Naive B cell (primary cell): ENCODE measurements at regions not wholly inside any gene's neighbourhood (a gene's known extent, or its start where the extent isn't known, plus 50 kb on each side); places are given as distances from the start of the nearest gene placed in this dataset.
"Not testable (repeated sequence)": the region's sequence is repeated elsewhere in the genome, so short reads cannot be mapped to it uniquely, and the experiment has no call there.

ENCODE experiments used
- ATAC-seq, 2 donors: fragments of 150-1000 bp; cut with Tn5 transposase; 2 replicates each; pipeline ENCODE4 v1.10.0; 2021; ENCODE audit warnings: low read depth in 2 of 2, mild to moderate bottlenecking in 2 of 2, moderate library complexity in 2 of 2
- DNase-seq: peaks from one replicate; pipeline ENCODE4 v3.0.0; 2022
- H3K27ac Mint-ChIP-seq, 6 donors: one replicate each; pipeline ENCODE4 v1.8.0; 2020 to 2022; ENCODE audit warnings: mild to moderate bottlenecking in 6 of 6, mixed read lengths in 6 of 6, moderate library complexity in 5 of 6, inconsistent platforms in 2 of 6
- H3K27me3 Mint-ChIP-seq, 3 donors: one replicate each; pipeline ENCODE4 v1.8.0; 2021 to 2022; ENCODE audit warnings: mixed read lengths in 3 of 3, mild to moderate bottlenecking in 1 of 3
- H3K36me3 Mint-ChIP-seq, 2 donors: one replicate each; pipeline ENCODE4 v1.8.0; 2020 to 2022; ENCODE audit warnings: mixed read lengths in 2 of 2, inconsistent platforms in 1 of 2, mild to moderate bottlenecking in 1 of 2
- H3K4me1 Mint-ChIP-seq, 3 donors: one replicate each; pipeline ENCODE4 v1.8.0; 2020 to 2022; ENCODE audit warnings: mixed read lengths in 3 of 3, inconsistent platforms in 1 of 3, mild to moderate bottlenecking in 1 of 3, moderate library complexity in 1 of 3
- H3K4me3 Mint-ChIP-seq, 8 donors: one replicate each; pipeline ENCODE4 v1.8.0; 2020 to 2022; ENCODE audit warnings: mild to moderate bottlenecking in 8 of 8, mixed read lengths in 8 of 8, moderate library complexity in 8 of 8, inconsistent platforms in 2 of 8
- H3K9me3 Mint-ChIP-seq, 7 donors: one replicate each; pipeline ENCODE4 v1.8.0; 2020 to 2022; ENCODE audit warnings: mixed read lengths in 7 of 7, mild to moderate bottlenecking in 5 of 7, inconsistent platforms in 2 of 7, moderate library complexity in 1 of 7

DNA sequence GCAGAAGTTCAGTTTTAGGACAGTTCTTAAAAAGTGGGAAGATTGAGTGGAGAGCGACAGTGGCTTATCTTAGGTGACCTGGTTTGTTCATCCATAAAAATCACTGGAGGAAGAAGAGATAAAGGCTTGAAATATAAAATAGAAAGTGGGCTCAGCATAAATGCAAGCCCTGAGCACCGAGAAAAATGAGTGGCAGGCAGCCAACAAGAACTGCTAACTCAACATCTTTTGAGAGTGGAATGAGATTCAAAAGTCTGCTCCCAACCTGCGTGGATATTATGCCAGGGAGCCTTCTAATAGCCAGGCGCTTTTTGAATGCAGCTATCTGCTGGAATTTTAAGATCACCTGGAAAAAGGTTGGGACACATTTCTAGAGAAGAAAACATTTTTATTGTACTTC is 666.5 kb downstream of the FLRT2 start:
- H3K36me3 Mint-ChIP-seq = no peaks in the 10 kb centered on the region
- H3K9me3 Mint-ChIP-seq = peaks cover 0 to 3% (median 0%) of the 10 kb centered on the region in 7 donors
- DNase-seq (no peak), ATAC-seq (no peak)
- peaks cover 0 to 7% (median 3%) of the 10 kb centered on the region in 3 donors for H3K4me1 Mint-ChIP-seq
- no peak overlapping the region for H3K27ac Mint-ChIP-seq
- no peaks in the 10 kb centered on the region for H3K27me3 Mint-ChIP-seq
- H3K4me3 Mint-ChIP-seq = no peak overlapping the region

DNA sequence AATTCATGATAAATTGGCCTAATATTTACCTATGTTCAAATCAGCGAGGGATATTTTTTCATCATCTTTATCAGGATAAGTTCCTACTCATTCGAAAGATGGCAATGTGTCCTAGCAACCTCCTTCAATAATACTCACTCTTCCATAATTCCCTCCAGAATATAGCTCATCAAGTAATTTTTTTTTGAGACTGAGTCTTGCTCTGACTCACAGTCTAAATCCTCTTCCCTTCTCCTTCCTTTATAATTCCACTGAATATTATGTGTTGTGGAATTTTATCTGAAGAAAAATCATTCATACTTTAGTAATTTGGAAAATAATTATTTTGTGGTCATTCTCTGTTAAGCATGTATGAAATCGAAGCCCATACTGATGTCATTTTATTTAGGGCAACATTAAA is 663.8 kb downstream of the FLRT2 start:
- Mint-ChIP-seq H3K27ac (no peak overlapping the region), H3K27me3 (no peaks in the 10 kb centered on the region), H3K4me3 (no peak overlapping the region), H3K36me3 (no peaks in the 10 kb centered on the region), H3K4me1 (no peaks in the 10 kb centered on the region), H3K9me3 (peaks cover 0 to 5% (median under 1%) of the 10 kb centered on the region in 7 donors)
- no peak for DNase-seq
- ATAC-seq = no peak

DNA sequence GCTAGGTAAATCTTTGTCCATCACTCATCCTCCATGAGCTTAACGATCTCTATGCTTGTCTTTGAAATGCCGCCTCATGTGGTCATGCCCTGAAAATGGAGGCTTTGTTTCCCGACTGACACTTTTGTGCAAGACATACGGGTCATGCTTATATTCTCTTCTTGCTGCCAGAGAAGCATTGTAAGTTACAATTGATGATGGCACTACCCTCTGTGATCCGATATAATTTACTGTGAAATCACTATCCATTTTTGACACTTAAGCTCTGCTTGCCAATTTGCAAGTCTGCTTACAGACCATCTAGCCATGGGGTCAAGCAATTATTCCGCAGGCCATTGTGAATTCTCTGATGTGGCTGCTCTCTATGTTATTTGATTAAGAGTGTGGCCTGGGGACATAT is 650.0 kb downstream of the FLRT2 start:
- no peak overlapping the region for H3K27ac Mint-ChIP-seq
- DNase-seq (no peak), ATAC-seq (no peak)
- H3K36me3 Mint-ChIP-seq = no peaks in the 10 kb centered on the region
- H3K4me3 Mint-ChIP-seq = no peak overlapping the region
- H3K4me1 Mint-ChIP-seq = no peaks in the 10 kb centered on the region
- no peaks in the 10 kb centered on the region for H3K27me3 Mint-ChIP-seq
- H3K9me3 Mint-ChIP-seq = peaks cover 0 to 10% (median 1%) of the 10 kb centered on the region in 7 donors

DNA sequence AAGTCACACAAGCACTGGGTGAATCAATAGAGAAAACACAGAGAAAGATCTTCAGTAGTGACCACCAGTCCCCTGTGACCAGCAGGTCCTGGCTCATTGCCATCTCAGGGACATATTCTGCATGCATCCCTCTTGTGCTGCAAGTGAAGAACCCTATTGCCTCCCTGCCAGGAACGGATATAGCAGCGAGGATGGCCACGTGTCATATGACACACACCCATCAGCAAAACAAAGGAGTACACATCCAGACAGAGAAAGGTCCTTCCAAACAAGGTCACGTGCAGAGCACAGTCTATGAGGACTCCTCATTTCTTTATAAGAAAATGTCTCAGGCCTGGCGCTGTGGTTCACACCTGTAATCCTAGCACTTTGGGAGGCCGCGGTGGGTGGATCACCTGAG is 638.4 kb downstream of the FLRT2 start:
- H3K9me3 Mint-ChIP-seq = peaks cover 0 to 5% (median 0%) of the 10 kb centered on the region in 7 donors
- no peak for ATAC-seq
- DNase-seq = no peak
- H3K4me3 Mint-ChIP-seq = no peak overlapping the region
- peak overlapping the region in 1 of 6 donors; percentile 77 for H3K27ac Mint-ChIP-seq
- H3K36me3 Mint-ChIP-seq = no peaks in the 10 kb centered on the region
- no peaks in the 10 kb centered on the region for H3K27me3 Mint-ChIP-seq
- H3K4me1 Mint-ChIP-seq = no peaks in the 10 kb centered on the region

DNA sequence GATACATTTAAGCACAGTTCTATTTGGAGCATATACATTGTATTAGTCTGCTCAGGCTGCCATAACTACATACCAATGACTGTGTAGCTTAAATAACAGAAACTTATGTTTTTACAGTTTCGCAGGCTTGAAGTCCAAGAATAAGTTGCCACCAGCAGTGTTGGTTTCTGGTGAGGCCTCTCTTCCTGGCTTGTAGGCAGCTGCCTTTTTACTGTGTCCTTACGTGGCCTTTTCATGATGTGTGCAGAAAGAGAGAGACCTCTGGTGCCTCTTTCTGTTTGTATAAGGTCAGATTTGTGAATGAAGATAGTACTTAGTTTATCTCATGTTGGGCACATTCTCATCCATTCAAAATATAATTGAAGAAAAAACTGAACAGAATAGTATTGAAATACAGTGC is 636.6 kb downstream of the FLRT2 start:
- H3K27me3 Mint-ChIP-seq = no peaks in the 10 kb centered on the region
- H3K4me1 Mint-ChIP-seq = no peaks in the 10 kb centered on the region
- ATAC-seq (no peak), DNase-seq (no peak)
- no peaks in the 10 kb centered on the region for H3K36me3 Mint-ChIP-seq
- H3K9me3 Mint-ChIP-seq = peaks cover 0 to 5% (median 0%) of the 10 kb centered on the region in 7 donors
- no peak overlapping the region for H3K27ac Mint-ChIP-seq
- H3K4me3 Mint-ChIP-seq = no peak overlapping the region

DNA sequence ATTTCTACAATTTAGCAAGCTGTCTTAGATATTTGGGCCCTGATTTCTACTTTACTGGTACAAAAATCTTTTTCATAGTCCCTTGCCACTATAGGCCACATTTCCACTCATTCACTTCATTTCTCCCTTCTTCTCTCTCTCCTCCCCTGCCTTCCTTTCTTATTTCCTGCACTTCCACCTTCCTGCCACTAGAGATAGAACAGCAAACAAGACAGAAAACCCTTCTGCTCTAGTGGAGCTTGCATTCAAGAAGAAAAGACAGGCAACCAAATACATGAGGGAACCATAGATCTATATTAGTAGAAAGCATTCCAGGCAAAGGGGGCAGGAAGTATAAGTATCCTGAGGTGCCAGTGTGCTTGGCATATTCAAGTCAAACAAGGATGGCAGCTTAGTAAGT is 623.5 kb downstream of the FLRT2 start:
- H3K9me3 Mint-ChIP-seq = no peaks in the 10 kb centered on the region
- no peaks in the 10 kb centered on the region for H3K27me3 Mint-ChIP-seq
- H3K4me1 Mint-ChIP-seq = no peaks in the 10 kb centered on the region
- DNase-seq (no peak), ATAC-seq (no peak)
- peak overlapping the region in 1 of 8 donors; percentile 31 for H3K4me3 Mint-ChIP-seq
- no peak overlapping the region for H3K27ac Mint-ChIP-seq
- H3K36me3 Mint-ChIP-seq = no peaks in the 10 kb centered on the region

DNA sequence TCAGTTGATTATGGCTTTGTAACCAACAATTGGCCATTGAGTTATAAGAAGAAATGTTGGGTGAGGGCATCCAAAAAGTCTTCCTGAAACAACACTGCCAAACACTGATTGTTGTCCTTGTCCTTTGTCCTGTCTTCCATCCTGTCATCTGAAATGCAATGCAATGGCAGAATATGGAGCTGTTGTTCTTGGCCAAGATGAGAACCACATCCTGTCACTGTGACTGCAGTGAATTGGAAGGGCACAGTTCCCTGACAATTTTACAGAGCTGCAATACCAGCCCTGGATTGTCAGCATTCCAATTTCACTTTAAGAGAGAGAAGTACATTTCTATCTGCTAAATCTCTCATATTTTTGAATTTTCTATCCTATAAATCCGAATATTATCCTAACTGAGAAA is 613.3 kb downstream of the FLRT2 start:
- Mint-ChIP-seq H3K27ac (no peak overlapping the region), H3K4me3 (no peak overlapping the region), H3K4me1 (no peaks in the 10 kb centered on the region), H3K27me3 (no peaks in the 10 kb centered on the region), H3K36me3 (no peaks in the 10 kb centered on the region), H3K9me3 (peaks cover 0 to 19% (median 3%) of the 10 kb centered on the region in 7 donors)
- ATAC-seq (no peak), DNase-seq (no peak)

DNA sequence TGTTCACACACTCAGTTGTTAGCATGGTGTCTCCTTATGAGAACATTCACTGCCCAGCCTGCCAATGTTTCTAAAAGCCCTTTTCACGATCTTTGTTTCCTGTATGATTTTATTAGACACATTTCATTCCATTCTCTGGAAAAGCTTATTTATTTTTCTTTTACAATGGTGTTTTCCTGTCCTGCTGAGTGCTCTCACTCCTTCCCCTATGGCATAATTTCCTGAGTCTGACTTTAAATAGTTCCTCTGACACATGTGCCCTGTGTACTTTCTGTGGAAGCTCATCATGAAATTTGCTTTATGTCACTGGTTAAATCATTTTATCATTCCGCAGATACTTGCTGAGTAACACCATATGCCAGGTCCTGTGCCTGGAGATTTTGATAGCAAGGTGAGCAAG is 612.0 kb downstream of the FLRT2 start:
- no peaks in the 10 kb centered on the region for H3K4me1 Mint-ChIP-seq
- ATAC-seq (no peak), DNase-seq (no peak)
- no peak overlapping the region for H3K27ac Mint-ChIP-seq
- H3K27me3 Mint-ChIP-seq = no peaks in the 10 kb centered on the region
- no peaks in the 10 kb centered on the region for H3K36me3 Mint-ChIP-seq
- no peak overlapping the region for H3K4me3 Mint-ChIP-seq
- peaks cover 1 to 30% (median 7%) of the 10 kb centered on the region in 7 donors for H3K9me3 Mint-ChIP-seq

DNA sequence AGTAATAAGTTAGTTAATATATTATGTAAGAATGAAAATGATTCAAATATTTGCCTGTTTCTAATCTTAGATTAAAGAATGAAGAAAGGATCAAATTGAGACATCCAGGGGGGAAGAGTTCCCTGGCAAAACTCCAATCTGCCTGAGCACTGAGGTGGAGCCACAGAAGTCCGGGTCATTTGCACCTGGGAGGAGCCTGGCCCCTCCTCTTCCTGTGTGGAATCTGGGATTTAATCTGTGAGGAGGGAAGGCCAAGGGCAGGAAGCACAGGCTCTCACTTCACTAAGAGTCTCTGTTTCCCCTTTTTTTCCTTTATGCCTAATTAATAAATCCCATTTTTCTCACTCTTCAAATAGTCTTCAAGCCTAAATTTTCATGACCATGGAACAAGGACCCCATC is 599.5 kb downstream of the FLRT2 start:
- H3K27me3 Mint-ChIP-seq = no peaks in the 10 kb centered on the region
- no peak for ATAC-seq
- no peak overlapping the region for H3K27ac Mint-ChIP-seq
- H3K4me3 Mint-ChIP-seq = no peak overlapping the region
- no peaks in the 10 kb centered on the region for H3K36me3 Mint-ChIP-seq
- no peak for DNase-seq
- no peaks in the 10 kb centered on the region for H3K4me1 Mint-ChIP-seq
- peaks cover 0 to 4% (median 1%) of the 10 kb centered on the region in 7 donors for H3K9me3 Mint-ChIP-seq

DNA sequence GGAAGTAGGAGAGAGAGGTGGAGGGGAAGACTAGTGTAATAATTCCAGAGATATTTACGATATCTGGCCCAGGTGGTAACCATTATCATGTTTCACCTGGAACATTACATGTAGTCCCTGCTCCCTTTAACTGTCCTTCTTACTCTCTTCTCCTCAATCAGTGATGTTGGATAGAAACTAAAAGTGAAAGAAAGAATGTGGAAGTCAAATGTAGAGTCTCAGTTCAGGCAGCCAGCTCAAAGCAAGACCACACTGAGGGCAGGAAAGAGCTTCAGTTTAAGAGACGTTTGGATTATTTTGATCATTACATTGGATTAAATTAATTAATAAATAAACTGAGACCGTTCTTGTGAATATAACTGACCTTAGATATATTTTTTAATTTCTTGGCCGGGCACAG is 594.4 kb downstream of the FLRT2 start:
- ATAC-seq = no peak
- peaks cover under 1 to 6% (median 5%) of the 10 kb centered on the region in 7 donors for H3K9me3 Mint-ChIP-seq

DNA sequence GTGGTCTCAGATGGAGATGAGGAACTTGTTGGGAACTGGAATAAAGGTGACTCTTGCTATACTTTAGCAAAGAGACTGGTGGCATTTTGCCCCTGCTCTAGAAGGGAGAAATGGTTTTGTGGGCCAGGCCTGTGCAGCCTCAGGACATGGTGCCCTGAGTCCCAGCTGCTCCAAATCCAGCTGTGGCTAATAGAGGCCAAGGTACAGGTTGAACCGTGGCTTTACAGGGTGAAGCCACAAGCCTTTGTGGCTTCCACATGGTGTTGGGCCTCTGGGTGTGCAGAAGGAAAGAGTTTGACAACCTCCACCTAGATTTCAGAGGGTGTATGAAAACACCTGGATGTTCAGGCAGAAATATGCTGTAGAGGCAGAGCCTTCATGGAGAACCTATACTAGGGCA is 586.0 kb downstream of the FLRT2 start:
- no peak for DNase-seq
- no peak overlapping the region for H3K27ac Mint-ChIP-seq
- no peak for ATAC-seq
- no peak overlapping the region for H3K4me3 Mint-ChIP-seq
- H3K27me3 Mint-ChIP-seq = no peaks in the 10 kb centered on the region
- no peaks in the 10 kb centered on the region for H3K4me1 Mint-ChIP-seq
- peaks cover 1 to 31% (median 13%) of the 10 kb centered on the region in 7 donors for H3K9me3 Mint-ChIP-seq
- peaks cover 0 to 13% of the 10 kb centered on the region in 2 donors for H3K36me3 Mint-ChIP-seq

More for the DNA sequence above, 594.4 kb downstream of the FLRT2 start:
- no peak overlapping the region for H3K4me3 Mint-ChIP-seq
- H3K27ac Mint-ChIP-seq = peak overlapping the region in 1 of 6 donors; percentile 65
- H3K27me3 Mint-ChIP-seq = no peaks in the 10 kb centered on the region
- DNase-seq = no peak
- H3K4me1 Mint-ChIP-seq = peaks cover 0 to 6% (median 0%) of the 10 kb centered on the region in 3 donors
- H3K36me3 Mint-ChIP-seq = peaks cover 0 to 2% of the 10 kb centered on the region in 2 donors

DNA sequence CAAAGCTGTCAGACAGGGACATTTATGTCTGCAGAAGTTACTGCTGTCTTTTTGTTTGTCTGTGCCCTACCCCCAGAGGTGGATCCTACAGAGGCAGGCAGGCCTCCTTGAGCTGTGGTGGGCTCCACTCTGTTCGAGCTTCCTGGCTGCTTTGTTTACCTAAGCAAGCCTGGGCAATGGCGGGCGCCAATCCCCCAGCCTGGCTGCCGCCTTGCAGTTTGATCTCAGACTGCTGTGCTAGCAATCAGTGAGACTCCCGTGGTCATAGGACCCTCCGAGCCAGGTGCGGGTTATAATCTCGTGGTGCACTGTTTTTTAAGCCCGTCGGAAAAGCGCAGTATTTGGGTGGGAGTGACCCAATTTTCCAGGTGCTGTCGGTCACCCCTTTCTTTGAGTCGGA is 580.9 kb downstream of the FLRT2 start:
- not testable (repeated sequence) for H3K27ac Mint-ChIP-seq, H3K4me1 Mint-ChIP-seq, H3K27me3 Mint-ChIP-seq, H3K36me3 Mint-ChIP-seq, DNase-seq, H3K4me3 Mint-ChIP-seq, ATAC-seq
- peaks cover 4 to 14% (median 8%) of the 10 kb centered on the region in 7 donors for H3K9me3 Mint-ChIP-seq

DNA sequence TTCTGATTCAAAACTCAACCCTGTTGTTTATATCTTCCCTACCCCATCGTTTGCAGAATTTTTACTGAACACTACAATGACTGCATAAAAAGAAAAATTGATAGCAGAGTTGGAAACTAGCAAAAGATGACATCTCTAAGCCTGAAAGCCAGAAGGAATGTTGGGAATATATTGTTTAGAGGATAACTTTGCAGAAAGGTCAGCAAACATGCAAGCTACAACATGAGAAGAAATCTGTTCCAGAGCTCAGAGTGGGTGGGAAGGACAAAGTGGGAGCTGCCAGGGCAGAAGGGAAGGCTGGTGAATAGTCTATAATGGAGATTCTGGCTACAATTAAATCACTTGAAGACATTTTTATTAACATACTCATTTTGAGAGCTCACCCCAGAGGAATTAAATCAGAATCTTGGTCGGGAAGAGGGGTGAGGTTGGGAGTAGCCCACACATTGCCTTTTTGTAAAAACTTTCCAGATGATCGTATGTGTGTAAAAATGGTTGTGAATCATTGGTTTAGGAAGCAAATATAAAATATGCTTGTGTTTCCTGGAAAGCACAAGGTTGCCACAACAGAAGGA is 574.8 kb downstream of the FLRT2 start:
- H3K27me3 Mint-ChIP-seq = no peaks in the 10 kb centered on the region
- no peak overlapping the region for H3K27ac Mint-ChIP-seq
- H3K4me3 Mint-ChIP-seq = no peak overlapping the region
- ATAC-seq = no peak
- H3K9me3 Mint-ChIP-seq = peaks cover 3 to 24% (median 11%) of the 10 kb centered on the region in 7 donors
- H3K4me1 Mint-ChIP-seq = no peaks in the 10 kb centered on the region
- DNase-seq = no peak
- peaks cover 7 to 9% of the 10 kb centered on the region in 2 donors for H3K36me3 Mint-ChIP-seq

DNA sequence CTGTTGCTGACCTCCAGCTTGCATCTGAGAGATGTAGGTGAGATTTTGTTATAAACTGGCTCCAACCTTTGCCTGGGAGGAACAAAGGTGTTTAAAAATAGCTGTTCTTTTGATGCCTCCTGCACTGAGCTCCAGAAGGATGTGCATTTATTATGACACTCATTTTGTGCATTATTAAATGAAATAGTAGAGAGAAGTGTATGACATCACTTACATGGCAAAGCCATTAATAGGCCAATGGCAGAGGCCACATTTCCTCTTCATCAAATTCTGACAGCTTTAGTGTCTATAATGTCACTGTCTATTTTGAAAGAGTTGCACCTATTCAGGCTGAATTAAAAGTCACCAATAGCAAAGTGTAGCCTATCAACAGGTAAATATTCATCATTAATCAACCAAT is 564.6 kb downstream of the FLRT2 start:
- no peak for DNase-seq
- Mint-ChIP-seq H3K27me3 (no peaks in the 10 kb centered on the region), H3K4me1 (no peaks in the 10 kb centered on the region), H3K4me3 (no peak overlapping the region), H3K27ac (no peak overlapping the region), H3K9me3 (peaks cover 0 to 8% (median 5%) of the 10 kb centered on the region in 7 donors), H3K36me3 (peaks cover 0 to 9% of the 10 kb centered on the region in 2 donors)
- ATAC-seq = no peak

DNA sequence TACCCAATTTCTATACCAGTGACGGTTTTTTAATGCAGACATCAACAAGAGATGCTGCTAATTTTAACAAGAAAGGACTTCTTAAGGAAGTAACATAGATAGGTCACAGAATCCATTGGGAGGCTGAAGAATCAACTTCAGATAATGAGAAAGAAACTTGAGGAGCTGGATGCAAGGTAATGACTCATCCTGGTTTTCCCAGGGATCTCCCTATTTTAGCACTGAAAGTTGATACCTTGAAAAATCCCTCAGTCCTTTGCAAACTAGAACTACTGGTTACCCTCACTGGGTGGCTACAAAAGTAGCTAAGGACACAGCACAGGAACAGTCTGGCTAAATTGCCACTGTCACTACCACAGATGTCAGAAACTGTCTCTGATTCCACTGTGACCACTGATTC is 561.9 kb downstream of the FLRT2 start:
- H3K9me3 Mint-ChIP-seq = peaks cover 0 to 5% (median 2%) of the 10 kb centered on the region in 7 donors
- H3K4me3 Mint-ChIP-seq = no peak overlapping the region
- ATAC-seq (no peak), DNase-seq (no peak)
- no peaks in the 10 kb centered on the region for H3K27me3 Mint-ChIP-seq
- peaks cover 0 to 9% of the 10 kb centered on the region in 2 donors for H3K36me3 Mint-ChIP-seq
- no peak overlapping the region for H3K27ac Mint-ChIP-seq
- peaks cover 0 to 9% (median 0%) of the 10 kb centered on the region in 3 donors for H3K4me1 Mint-ChIP-seq
